NCI-H1105 treated with DMSO at 0.1 percent for 48 hours (cell line): ENCODE measurements at regions not wholly inside any gene's neighbourhood (a gene's known extent, or its start where the extent isn't known, plus 50 kb on each side); places are given as distances from the start of the nearest gene placed in this dataset.
"Not testable (repeated sequence)": the region's sequence is repeated elsewhere in the genome, so short reads cannot be mapped to it uniquely, and the experiment has no call there.

ENCODE experiments used
- DNase-seq: peaks from one replicate; lab custom pipeline; 2025; lab: John Stamatoyannopoulos, UW

GRCh38 chr11:122441666-122442035 is 213.9 kb upstream of the UBASH3B start:
- peak; percentile 85 for DNase-seq

DNA sequence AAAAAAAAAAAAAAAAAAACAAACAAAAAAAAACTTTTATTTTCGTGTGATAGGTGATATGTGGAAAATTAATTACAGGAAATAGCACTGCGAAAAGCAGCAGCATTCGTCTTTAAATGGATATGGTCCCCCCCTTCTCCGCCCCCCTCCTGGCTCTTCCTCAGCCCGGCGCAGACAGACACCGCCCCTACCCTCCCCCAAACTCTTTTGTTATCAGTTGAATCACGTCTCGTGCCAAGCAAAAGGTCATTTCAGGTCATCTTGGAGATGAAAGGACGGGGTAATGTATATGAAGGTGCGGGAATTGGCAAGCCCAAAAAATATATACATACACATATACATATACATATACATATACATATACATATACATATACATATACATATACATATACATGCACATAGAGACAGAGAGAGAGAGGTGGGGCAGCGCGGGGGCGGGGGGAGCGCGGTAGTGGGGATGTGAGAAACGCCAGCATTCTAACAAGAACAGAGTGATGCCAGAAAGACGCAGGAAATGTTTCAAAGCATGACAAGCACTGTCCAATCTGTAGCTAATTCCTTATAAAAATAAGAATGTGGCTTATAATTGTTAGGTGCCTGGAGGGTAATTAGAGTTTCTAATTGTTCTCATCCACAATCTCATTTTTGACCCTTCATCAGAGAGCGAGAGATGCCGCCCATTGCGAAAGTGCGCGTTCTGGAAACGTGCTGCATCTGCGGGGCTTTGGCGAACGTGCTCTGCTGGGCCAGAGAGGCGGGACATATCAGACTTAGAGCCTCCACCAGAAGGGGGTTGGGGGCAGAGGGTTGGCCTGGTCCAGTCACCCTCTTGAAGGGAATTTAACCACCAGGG is 214.5 kb upstream of the UBASH3B start:
- DNase-seq: peak; percentile 84

- DNase-seq: peak; percentile 76
Measured at GRCh38 chr11:122439866-122440810, 215.4 kb upstream of the UBASH3B start.

DNA sequence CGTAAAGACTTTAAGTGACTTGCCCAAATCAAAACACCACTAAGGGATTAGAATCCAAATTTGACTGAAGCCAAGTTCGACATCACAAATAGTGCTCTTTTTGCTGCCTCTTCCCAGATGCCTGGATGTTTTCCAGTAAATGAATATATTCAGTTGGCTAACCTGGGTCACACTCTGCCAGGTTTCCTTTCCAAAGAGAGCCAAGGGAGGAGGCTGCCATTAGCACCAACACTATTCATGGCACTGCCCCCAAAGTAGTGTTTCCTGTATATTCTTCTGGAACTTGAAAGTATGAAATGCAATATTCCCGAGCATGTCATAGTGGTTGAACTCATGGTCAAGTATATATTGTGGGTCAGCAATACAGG is 219.3 kb upstream of the UBASH3B start:
- no peak for DNase-seq

DNA sequence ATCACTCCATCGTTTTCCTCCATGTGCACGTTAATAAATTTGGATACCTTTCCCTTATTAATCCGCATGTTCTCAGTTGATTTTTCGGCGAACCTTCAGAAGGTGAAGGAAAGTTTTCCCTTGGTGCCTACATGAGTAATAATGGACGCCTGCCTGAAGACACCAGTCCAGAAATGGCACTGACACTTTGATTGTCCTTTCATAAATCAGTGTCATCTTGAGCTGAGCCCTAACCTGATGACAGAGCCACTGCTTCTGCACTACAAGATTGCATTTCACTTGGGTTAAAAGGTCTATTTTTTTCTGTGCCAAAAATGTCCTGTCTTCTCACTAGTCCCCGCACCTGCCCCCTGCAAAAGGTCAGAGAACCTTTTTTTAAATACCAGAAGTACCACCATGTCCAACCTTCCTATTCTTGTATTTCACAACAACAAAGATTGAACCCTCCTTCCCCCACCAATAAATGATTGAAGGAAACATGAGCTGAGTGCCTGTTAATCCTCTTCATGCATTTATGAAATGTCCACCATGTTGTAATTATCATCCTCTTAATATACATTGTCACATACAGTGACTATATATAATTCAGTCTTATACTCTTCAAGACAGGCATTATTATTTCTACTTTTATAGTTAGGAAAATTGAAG is 219.9 kb upstream of the UBASH3B start:
- DNase-seq: no peak

DNA sequence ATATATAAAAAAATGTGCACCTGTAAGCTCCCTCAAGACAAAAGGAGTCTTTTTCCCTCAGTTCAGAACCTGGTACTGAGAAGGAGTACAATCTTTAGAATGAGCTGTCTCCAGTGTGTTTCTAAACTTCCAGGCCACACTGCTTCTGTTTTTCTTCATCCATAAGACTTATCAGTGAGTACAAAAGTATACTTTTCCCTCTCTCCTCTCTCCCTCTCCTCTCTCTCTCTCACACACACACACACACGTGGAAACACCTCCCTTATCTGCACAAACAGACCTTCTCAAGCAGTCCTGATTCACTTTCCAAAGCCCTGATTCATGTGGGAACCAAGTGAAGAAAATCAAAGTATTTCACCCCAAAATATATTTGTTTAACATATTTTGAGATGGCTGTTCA is 220.7 kb upstream of the UBASH3B start:
- no peak for DNase-seq

DNA sequence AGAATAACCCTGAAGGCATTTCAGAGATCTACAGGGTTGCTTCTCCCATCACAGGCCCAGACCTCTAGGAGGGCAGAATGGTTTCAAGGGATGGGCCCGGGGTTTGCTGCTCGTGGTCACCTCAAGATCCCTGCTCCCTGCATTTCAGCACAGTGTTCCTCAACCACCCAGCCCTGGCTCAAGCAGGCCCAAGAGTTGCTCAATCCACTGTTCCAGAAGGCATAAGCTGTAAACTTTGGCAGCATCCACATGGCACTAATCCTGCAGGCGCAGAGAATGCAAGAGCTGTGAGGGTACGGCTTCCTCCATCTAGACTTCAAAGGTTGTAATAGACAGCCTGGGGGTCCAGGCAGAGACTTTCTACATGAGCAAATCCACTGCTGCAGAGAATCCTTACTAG is 225.0 kb upstream of the UBASH3B start:
- DNase-seq: no peak

DNA sequence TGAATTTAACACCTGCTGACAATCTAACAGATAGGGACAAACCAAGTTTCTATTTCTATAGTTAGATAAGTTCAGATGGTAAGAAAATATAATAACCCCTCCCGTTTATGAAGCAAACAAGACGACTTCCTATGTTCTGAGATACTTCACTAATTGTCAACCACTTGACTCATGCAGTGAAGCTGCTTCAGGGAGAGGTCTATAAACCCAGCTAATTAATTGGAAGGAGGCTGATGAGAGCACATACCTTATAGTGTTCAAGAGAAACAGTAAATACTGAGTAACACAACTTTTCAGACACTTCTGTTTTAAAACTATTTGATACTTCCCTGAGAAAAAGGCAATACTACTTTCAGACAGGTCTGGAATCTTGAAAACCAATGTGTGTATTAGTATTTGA is 229.4 kb upstream of the UBASH3B start:
- DNase-seq: no peak

DNA sequence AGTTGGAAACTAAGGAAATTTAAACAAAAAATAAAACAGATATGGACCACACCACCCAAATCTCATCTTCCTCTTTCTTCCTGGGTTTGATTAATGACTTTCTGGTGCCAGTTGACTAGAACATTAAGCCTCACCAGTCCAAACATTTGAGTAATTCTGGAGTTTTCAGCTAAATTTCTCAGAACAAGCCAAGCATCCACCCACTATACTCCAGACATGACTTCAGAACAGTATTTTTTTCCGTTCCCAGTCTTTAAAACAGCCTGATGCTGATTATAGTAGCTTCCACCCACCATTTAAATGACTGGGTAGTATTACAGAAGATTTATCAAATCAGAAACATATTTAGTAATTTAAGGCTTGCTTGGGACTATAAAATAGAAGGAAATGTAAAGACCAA is 230.9 kb upstream of the UBASH3B start:
- DNase-seq: no peak

DNA sequence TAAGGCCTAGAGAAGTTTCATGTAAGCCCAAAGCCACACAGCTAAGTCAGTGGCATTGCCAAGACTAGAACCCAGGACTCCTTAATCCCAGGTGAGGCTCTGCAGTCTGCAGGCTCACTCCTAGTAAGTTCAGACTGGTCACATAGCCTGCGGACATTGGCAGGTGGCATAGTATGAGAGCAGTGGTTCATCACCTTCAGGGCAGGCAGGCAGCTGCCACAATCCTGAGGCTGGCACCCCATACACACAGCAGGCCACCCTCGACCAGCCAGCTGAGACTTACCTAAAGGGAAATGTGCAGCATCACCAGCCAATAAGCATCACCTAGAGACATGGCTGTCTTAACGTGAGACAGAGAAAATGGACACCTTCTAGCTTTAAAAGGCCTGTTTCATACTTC is 231.6 kb upstream of the UBASH3B start:
- no peak for DNase-seq

DNA sequence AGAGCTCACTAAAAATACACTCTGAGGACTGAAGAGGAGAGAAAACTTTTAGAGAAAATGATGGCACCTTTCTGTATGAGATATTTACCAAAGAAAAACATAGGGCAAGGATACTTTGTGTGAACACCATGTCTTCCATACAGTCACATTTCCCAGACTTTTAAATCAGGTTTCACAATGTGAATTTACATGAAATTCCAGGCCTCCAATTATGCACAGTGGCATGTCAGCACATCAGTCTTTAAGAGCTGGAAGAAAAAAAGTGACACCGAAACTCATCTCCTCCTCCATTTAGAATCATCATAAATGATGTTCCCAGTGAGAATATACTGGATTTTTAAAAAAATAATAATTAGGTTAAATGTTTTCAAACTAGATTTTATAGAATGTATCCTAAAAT is 232.2 kb upstream of the UBASH3B start:
- no peak for DNase-seq

DNA sequence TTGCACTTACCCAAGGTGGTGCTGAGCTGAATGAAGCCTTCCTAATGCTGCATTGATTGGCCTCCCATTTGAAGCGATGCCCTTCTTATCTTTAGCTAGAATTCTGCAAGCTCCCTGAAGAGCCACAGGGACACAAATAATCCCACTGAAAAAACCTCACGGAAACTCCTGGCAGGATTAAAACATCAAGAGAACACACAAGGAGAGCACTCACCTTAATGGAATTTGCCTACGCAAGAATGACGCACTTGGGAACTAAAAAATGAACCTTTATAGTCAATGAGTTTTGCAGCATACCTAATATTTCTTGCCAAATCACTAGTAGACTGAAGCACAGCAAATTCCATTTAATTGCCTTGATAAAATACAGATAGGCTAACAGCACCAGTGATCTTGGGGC is 232.8 kb upstream of the UBASH3B start:
- no peak for DNase-seq

GRCh38 chr11:122421702-122422101 is 233.8 kb upstream of the UBASH3B start:
- DNase-seq: no peak

DNA sequence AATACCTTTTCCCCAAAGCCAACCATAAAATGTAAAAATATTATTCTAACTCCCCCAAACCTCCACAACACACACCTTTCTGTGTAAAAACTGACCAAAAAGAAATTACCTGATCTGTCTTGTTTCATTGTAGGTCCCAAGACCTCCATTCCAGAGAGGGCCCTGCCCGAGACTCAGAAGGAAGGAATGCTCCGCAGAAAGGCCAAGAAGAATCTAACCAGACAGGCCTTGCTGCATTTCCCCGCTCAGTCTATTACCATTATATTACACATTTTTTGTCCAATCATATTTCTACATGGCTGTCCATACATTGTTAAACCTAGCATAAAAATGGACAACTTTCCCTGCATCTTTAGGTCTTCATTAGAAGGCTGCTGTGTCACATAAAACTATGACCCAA is 237.5 kb upstream of the UBASH3B start:
- DNase-seq: no peak

- no peak for DNase-seq
Measured at GRCh38 chr11:122414406-122415018, 241.0 kb upstream of the UBASH3B start.

DNA sequence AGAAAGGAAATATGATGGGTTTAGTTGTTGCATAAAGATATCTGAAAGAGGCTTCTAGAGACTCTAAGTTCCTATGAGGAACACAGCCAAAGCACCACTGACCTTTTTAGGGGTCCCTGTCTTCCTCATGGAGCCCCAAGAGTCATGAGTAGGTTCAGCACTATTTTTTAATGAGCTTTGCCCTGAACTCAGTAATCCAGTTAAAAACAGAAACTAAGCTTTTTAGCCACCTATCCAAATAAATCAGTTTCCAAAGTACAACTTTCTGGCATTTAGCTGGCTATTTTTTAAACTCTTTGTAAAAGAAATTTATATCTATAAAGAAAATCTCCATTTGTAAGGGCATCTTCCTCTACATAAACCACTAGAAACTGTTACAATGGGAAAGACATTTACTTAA is 241.8 kb upstream of the UBASH3B start:
- no peak for DNase-seq

- no peak for DNase-seq
Measured at GRCh38 chr11:122412581-122412980, 242.9 kb upstream of the UBASH3B start.

GRCh38 chr11:122406466-122406865 is 249.1 kb upstream of the UBASH3B start:
- DNase-seq: no peak

- no peak for DNase-seq
Measured at GRCh38 chr11:122405547-122406341, 249.8 kb upstream of the UBASH3B start.

GRCh38 chr11:122404571-122404970 is 251.0 kb upstream of the UBASH3B start:
- DNase-seq: no peak

DNA sequence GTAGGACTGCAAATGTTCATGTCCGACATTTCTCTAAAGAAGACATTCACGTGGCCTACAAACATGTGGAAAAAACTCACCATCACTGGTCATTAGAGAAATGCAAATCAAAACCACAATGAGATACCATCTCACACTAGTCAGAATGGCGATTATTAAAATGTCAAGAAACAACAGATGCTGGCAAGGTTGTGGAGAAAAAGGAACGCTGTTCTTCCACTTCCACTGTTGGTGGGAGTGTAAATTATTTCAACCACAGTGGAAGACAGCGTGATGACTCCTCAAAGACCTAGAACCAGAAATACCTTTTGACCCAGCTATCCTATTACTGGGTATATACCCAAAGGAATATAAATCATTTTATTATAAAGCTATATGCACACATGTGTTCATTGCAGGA is 253.9 kb upstream of the UBASH3B start:
- not testable (repeated sequence) for DNase-seq
